AML-193 (cell line): ENCODE measurements at regions not wholly inside any gene's neighbourhood (a gene's known extent, or its start where the extent isn't known, plus 50 kb on each side); places are given as distances from the start of the nearest gene placed in this dataset.
"Not testable (repeated sequence)": the region's sequence is repeated elsewhere in the genome, so short reads cannot be mapped to it uniquely, and the experiment has no call there.

Experiments
- DNase-seq, 2 experiments: peaks; one replicate each; lab custom pipeline; 2025; lab: John Stamatoyannopoulos, UW

- no peak for DNase-seq
Observed at GRCh38 chr14:85075694-85076476, 454.1 kb upstream of the FLRT2 start.

- not testable (repeated sequence) for DNase-seq
Observed at GRCh38 chr14:85077716-85078115, 452.2 kb upstream of the FLRT2 start.

DNA sequence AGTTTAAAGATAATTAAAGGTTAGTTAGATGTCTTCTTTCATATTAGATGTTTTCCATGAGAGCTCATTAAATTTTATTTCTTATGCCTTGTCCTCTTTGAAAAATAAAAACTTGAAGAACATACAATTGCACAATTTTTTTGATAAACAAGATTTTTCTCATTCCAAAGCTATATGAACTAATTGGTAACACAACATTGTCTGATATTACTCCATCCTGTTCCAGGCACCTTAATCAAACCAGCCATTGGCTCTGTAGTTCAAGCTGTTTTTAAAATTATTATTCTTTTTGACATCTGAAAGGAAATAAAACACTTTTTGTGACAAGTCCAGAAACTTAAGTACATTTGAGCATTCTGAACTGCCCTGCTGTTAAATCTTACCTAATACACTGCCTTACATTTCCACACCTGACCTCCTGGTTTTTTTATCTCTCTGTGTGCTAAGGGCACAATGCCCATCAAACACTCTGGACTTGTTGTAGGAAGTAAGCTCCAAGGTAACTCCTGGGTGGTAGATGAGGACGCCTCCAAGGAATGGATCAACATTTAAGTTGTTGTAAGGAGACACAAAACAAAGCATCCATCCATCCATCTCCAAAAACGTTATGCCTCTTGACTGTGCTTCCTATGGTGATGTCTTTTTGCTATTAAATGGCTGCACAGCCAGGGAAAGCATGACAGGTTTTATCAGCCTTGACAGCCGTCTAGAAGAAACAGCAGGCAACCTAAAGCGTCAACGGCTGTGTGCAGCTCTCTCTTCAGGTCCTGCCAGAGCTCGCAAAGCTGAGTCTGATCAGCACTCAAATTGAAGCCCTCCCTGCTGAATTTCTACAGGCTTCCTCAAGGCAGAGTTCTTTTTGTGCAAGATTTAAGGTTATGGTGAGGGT lies 449.9 kb upstream of the FLRT2 start:
- no peak for DNase-seq

- DNase-seq = no peak
Observed at GRCh38 chr14:85084344-85084743, 445.6 kb upstream of the FLRT2 start.

GRCh38 chr14:85085981-85086380 lies 444.0 kb upstream of the FLRT2 start:
- no peak for DNase-seq

DNA sequence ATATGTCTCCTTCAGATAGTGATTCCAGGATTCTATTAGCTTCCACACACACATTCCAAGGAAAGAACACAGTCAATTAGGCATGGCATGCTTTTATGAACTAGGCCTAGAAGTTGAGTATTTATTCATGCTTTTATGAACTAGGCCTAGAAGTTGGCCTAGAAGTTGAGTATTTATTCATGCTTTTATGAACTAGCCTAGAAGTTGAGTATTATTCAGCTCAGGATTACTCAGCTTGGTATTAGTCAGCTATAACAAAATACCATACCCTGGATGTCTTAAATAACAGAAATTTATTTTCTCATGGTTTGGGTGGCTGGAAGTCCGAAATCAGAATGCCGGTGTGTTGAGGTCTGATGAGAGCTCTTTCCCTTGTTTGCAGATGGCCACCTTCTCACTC lies 442.7 kb upstream of the FLRT2 start:
- DNase-seq = no peak

DNA sequence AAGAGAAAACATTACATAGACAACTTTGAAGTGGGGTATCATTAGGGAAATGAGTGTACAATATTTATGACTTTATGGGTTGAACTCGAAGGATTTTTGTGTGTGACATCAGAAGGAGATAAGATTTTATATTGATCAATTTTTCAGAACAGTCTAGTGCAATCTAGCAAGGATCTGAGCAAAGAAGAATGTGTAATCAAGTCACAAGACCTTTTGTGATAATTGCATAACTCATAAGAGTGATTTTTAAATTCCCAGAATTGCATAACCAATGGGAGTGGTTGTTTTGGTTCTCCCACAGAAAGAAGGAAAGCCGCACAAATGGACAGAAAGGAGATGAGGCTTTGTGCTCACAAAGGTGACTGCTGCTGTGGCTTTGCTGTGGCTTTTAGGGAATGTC lies 441.8 kb upstream of the FLRT2 start:
- DNase-seq = no peak

DNA sequence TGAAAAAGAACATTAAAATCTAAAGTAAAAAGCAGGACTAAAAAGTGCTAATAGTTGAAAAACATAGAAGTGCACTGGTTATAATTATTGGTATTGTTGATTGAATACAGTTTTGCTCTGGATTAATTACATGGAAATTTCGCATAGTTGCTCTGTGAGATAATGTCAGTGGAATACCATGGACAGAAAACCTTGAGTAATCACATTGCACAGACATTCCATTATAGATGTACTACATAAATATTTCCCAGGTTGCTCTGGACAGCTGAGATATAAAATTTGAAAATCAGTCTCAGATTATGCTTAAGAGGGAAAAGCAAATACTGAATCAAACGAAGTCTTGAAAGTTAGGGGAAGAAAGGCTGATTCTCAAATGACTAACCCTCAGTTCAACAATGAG lies 439.3 kb upstream of the FLRT2 start:
- DNase-seq = no peak

DNA sequence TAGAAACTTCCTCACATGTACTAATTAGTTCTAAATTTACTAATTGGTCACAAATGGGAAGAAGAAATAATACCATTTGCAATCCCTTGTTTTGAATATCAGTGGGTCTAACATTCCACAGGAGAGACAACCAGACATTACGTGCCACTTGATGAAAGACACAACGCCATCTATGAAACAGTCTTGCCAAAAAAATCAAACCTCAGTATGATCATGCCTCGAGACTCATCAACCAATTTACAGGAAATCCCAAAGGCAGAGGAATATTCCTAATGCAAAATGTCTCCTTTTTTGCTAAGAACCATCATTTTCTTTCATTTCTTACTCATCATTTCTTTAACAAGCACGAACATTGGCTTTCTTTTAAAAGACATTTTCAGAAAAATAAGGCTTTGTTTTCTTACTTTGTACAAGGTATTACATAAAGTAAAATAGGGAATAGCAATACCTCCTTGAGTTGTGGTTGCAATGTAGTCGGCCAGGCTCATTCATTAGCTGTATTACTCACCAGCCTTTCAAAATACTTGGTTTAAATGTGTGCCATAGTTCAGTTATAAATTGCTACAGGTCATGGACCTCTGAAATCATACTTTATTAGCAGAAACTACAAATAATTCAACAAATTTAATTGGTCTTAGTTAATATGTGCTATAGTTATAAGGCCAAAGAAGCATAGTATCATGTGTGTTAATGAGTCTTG lies 436.2 kb upstream of the FLRT2 start:
- DNase-seq = no peak

DNA sequence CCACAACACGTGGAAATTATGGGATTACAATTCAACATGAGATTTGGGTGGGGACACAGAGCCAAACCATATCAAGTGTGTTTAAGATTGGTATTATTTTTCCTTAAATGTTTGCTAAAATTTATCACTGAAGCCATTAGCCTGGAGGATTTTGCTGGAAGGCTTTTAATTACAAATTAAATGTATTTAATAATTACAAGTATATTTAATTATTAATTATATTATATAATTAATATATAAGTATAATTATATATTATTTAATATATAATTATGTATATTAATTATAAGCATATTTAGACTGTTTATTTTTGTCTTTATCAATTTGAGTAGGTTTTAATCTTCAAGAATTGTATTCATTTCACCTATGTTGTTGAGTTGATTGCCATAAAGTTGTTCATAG lies 427.4 kb upstream of the FLRT2 start:
- DNase-seq = no peak

DNA sequence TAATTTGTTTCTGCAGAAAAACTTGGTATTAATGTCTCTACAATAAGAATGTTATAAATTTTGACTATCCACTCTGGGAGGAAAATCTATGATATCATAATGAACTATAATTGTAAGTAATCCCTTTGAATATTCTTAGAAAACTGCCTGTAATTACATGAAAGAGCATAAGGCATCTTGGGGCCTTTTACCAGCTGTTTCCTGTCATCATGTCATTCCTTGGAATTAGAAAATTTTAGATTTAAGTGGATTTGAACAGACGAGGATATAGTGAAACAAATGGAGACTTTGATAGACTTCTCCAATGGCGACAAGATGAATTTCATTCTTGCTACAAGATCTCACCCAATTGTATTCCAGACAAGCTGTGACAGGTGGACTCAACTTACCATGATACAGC lies 423.4 kb upstream of the FLRT2 start:
- DNase-seq = no peak

- no peak for DNase-seq
Observed at GRCh38 chr14:85112762-85113161, 417.2 kb upstream of the FLRT2 start.

DNA sequence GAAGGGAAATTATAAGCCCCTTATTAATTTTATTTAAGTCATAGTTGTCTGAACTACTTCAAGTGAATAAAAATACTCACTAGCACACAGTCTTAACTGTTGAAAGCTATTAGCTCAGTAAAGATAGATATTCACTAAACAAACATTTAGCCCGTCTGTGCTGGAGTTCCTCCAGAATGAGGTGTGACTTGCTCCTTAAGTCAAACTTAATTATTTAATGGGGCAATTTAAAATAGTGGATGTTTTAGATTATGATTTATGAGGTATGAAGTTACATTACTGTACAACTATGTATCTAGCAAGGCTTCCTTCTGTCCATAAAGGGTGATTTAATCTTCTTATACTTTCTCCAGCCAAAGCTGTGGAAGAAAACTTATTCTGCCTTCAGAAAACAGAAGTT lies 414.0 kb upstream of the FLRT2 start:
- DNase-seq = no peak

DNA sequence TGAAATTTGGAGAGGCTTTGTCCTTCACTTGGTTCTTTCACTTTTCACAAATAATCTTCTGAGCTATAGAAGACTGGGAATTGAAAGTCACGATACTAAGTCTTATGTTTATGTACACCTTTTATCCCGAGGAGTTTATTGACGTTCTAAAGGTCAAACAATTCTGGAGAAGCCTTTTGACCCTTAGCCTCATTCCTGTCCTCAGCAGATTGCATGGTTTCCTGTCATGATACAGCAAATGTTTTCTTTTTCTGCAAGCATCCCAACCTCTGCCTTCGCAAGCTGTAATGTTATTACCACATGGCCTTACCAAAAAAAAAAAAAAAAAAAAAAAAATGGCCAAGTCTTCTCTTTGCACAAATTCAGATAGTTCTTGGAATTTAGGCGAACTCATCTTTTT lies 411.7 kb upstream of the FLRT2 start:
- DNase-seq = no peak

- DNase-seq = no peak
Observed at GRCh38 chr14:85122690-85123089, 407.3 kb upstream of the FLRT2 start.

DNA sequence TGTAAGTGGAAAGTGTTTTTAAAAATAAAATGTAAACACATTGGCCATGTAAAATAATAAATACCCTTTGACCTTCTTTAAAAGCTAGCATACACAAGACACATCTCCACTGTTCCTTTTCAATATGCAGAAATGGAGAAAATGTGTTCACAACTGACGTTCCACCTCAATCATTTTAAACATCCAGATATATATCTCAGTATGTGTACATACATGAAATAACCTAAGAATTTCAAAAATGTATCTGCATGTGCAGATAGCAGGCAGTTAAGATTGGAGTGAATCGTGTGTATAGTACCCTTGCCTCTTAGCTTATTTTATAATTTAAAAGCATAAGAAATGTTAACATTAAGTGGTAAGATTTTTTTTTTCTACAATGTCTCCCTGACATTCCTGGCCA lies 406.2 kb upstream of the FLRT2 start:
- no peak for DNase-seq

DNA sequence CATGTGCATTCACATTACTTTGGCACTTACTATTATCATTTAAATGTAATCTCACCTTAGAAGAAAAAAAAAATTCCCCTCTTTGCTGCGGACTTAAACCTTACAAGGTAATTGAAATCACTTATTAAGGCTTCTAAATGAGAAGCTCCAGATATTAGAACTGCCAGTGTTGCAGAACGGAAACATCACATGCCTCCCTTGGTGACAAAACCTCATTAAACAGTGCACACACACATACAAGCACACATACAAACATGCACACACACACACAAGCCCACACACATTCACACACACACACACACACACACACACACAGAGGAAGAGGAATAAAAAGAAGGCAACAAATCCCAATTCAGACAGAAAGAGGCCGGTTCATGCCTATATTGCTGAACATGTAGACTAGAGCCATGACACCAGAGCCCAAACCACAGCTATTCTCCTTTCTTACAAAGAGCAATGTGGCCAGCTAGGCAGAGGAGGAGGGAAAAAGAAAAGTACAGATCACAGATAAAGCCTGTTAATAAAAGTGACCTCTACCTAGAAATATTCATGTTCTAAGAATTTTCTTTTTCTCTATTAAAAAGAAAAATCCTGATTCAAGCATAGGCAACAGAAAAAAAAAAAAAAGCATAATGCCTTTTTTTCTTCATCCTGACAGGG lies 405.2 kb upstream of the FLRT2 start:
- no peak for DNase-seq

- DNase-seq = no peak
Observed at GRCh38 chr14:85125291-85125670, 404.7 kb upstream of the FLRT2 start.

GRCh38 chr14:85129921-85130320 lies 400.0 kb upstream of the FLRT2 start:
- no peak for DNase-seq

DNA sequence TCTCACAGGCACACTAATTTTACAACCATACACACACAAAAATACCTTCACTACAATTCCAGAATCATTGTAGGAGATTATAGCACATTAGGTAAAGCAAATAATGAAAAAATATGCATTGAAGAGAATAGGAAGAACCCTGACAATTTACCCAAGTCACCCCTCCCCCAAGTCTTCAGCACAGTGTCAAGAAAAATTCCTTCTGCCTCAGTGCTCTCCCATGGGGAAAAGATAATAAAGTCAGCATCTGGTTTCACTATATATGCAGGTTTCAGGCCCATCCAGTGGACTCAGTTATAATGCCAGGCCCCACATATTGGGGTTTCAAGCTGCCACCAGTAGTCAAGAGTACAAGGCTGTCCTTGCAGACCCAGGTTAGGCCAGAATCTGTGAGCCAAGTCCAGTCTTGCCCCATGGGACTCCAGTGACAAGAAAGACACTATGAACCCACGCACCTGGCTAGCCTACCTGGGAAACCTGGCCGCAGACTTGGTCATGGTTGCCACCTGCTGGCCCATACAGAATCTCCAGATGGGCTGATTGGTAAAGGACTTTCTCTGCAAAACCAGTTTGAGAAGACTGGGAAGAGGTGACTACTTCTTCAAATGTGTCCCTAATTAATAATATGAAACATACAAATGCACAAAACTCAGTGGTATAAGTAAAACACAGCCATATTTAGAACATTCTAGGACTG lies 398.6 kb upstream of the FLRT2 start:
- no peak for DNase-seq

DNA sequence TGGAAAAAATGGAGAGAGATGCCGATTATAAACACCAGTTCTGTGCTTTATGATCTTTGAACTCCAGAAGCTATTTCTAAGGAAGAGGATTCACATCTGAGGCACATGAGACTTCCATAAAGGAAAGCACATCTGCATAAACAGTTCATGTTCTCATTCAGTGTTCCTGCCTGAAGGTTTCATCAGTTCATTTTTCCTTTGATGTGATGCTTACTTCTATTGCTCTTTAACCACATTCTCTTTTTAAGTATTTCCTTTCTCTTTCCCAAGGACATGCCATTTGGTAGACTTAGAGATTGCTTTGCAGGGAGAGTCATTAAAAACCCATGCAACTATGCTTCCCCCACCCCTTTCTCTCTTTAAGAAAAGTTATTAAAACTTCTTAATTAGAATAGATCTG lies 387.0 kb upstream of the FLRT2 start:
- no peak for DNase-seq

DNA sequence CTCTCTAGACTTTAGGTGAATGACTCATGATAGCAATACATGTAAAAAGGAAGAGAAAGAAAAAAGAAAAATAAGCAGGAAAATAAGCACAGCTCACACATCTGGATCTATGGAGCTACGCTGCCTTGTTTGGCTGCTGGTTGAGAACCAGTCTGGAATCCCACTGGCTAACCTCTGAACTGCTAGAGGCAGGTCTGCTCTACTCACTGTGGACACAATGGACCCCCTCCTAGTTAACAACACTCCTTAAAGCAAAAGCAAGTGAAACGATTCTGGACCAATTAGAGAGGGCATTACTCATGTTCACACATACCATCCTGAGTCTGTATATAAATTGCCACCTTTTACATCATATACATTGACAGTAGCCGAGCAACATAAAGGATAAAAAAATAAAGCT lies 383.2 kb upstream of the FLRT2 start:
- no peak for DNase-seq
